Nephron progenitor cell (in vitro differentiated cells): ENCODE measurements at regions not wholly inside any gene's neighbourhood (a gene's known extent, or its start where the extent isn't known, plus 50 kb on each side); places are given as distances from the start of the nearest gene placed in this dataset.

ENCODE experiments used
- DNase-seq: peaks from one replicate; pipeline ENCODE4 v3.0.0; 2021
- H3K27ac Mint-ChIP-seq: 2 replicates; pipeline ENCODE4 v1.8.0; 2021; ENCODE audit warnings: mild to moderate bottlenecking, moderate library complexity, mixed read lengths
- H3K27me3 Mint-ChIP-seq: 2 replicates; pipeline ENCODE4 v1.8.0; 2021; ENCODE audit warnings: mild to moderate bottlenecking, low read depth, mixed read lengths; ENCODE audit not compliant: poor library complexity
- H3K36me3 Mint-ChIP-seq: 2 replicates; pipeline ENCODE4 v1.8.0; 2021; ENCODE audit warnings: low read depth, mixed read lengths
- H3K4me1 Mint-ChIP-seq: 2 replicates; pipeline ENCODE4 v1.8.0; 2021; ENCODE audit warnings: mixed read lengths
- H3K4me3 Mint-ChIP-seq: 2 replicates; pipeline ENCODE4 v1.8.0; 2021; ENCODE audit warnings: mild to moderate bottlenecking, moderate library complexity, mixed read lengths
- H3K9me3 Mint-ChIP-seq: 2 replicates; pipeline ENCODE4 v1.8.0; 2021; ENCODE audit warnings: mild to moderate bottlenecking, moderate library complexity, mixed read lengths
- TF ChIP-seq, protein P1 (sequence below): fragments of 200-600 bp; sonication (generic); IDR thresholded peaks from 2 replicates; pipeline ENCODE4 v1.5.0; 2021; ENCODE audit warnings: antibody characterized with exemption

DNA sequence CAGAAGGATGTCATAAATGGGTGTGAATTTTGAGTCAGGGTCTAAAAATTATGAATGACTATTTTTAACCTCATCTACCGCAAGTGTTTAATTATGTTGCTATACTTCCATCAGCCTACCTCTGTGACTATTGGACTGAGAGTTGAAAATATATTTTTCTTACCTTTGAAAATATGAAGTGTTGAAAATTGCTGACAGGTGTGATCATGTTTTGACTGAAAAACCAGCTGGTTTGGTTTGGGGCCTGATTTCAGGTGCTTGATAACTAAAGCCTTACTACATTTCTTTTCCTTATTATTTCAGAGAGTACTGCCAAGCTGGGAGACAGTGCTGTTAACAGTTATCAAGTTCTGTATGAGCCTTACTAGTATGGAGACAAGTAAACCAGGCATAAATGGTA lies 107.2 kb upstream of the DUSP10 start:
- TF ChIP-seq, protein P1, sequence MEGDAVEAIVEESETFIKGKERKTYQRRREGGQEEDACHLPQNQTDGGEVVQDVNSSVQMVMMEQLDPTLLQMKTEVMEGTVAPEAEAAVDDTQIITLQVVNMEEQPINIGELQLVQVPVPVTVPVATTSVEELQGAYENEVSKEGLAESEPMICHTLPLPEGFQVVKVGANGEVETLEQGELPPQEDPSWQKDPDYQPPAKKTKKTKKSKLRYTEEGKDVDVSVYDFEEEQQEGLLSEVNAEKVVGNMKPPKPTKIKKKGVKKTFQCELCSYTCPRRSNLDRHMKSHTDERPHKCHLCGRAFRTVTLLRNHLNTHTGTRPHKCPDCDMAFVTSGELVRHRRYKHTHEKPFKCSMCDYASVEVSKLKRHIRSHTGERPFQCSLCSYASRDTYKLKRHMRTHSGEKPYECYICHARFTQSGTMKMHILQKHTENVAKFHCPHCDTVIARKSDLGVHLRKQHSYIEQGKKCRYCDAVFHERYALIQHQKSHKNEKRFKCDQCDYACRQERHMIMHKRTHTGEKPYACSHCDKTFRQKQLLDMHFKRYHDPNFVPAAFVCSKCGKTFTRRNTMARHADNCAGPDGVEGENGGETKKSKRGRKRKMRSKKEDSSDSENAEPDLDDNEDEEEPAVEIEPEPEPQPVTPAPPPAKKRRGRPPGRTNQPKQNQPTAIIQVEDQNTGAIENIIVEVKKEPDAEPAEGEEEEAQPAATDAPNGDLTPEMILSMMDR: no peak
- Mint-ChIP-seq H3K4me1 (peaks cover 17% of the 10 kb centered on the region), H3K27ac (no peak overlapping the region), H3K27me3 (peaks cover 3% of the 10 kb centered on the region), H3K4me3 (no peak overlapping the region), H3K36me3 (no peaks in the 10 kb centered on the region), H3K9me3 (no peaks in the 10 kb centered on the region)
- no peak for DNase-seq

DNA sequence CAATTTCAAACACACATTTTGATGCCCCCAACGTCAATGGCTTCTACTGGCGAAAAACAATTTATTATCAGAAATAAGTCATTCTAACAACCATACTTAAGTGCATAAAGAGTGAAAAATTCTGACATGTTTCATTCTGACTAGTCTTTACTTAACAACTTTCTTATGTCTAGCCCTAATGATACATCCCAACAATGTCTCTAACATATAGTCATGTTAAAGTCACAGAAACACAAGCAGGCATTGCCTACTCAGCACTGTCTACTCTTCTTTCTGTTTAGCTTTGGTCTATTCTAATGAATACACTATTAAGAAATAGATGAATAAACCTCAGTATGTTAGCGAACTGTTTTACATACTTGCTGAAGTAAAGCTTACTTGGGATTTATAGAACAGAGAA lies 105.8 kb upstream of the DUSP10 start:
- Mint-ChIP-seq H3K4me1 (peaks cover 17% of the 10 kb centered on the region), H3K27me3 (peaks cover 3% of the 10 kb centered on the region), H3K27ac (no peak overlapping the region), H3K4me3 (no peak overlapping the region), H3K9me3 (peaks cover 4% of the 10 kb centered on the region), H3K36me3 (no peaks in the 10 kb centered on the region)
- no peak for DNase-seq
- TF ChIP-seq, protein P1: no peak

DNA sequence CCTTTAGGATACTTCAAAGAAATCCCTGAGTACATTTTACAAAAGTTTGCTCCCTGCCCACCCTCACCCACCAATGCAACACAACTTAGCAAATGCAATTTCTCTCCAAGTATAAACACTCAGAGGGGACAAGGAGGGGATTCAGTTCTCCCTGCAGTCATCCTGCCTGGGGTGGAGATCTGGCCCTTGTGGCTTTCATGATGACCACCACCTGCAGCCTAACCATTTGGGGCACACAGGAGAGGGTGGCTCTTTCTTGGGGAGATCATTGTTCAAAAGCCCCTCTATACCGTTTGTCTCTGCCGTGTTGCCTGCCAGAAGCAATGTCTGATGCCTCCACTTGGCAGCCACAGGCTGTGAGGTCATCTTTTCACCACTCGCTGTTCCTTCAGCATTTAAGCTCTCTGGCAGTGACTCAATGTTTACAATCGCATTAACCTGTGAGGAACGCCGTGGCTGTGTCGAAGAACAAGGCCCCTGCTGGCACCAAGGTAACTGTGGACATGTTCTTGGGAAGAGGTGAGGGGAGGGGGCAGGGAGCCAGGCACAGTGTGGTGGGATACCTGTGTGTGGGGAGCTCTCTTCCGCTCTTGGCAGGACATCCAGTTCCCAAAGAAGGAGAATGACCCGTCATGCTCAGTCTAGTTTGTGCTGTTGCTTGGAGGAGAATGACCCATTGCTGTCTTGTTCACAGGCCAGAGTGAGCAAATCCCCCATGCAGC lies 103.9 kb upstream of the DUSP10 start:
- no peaks in the 10 kb centered on the region for H3K36me3 Mint-ChIP-seq
- no peak overlapping the region for H3K27ac Mint-ChIP-seq
- H3K27me3 Mint-ChIP-seq: peaks cover 3% of the 10 kb centered on the region
- peaks cover 4% of the 10 kb centered on the region for H3K9me3 Mint-ChIP-seq
- TF ChIP-seq, protein P1: no peak
- H3K4me3 Mint-ChIP-seq: no peak overlapping the region
- DNase-seq: no peak
- H3K4me1 Mint-ChIP-seq: peaks cover 6% of the 10 kb centered on the region

DNA sequence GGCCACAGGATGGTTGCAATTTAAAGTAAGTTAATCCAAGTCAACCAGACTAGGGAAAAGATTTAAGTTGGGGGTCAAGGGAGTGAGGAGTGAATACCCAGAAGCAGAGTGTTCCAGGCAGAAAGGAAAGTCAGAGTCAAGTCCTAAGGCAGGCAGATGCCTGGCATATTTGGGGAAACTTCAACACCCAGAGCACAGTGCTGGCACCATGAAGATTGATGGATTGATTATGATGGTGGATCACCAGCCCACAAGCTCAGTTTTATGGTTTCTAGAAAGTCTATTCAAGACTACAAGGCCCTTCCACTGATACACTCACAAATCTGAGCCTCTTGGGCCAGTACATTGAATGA lies 100.1 kb upstream of the DUSP10 start:
- no peak for DNase-seq
- no peaks in the 10 kb centered on the region for H3K4me1 Mint-ChIP-seq
- H3K4me3 Mint-ChIP-seq: no peak overlapping the region
- peaks cover 4% of the 10 kb centered on the region for H3K9me3 Mint-ChIP-seq
- H3K36me3 Mint-ChIP-seq: no peaks in the 10 kb centered on the region
- H3K27ac Mint-ChIP-seq: no peak overlapping the region
- TF ChIP-seq, protein P1: no peak
- no peaks in the 10 kb centered on the region for H3K27me3 Mint-ChIP-seq

DNA sequence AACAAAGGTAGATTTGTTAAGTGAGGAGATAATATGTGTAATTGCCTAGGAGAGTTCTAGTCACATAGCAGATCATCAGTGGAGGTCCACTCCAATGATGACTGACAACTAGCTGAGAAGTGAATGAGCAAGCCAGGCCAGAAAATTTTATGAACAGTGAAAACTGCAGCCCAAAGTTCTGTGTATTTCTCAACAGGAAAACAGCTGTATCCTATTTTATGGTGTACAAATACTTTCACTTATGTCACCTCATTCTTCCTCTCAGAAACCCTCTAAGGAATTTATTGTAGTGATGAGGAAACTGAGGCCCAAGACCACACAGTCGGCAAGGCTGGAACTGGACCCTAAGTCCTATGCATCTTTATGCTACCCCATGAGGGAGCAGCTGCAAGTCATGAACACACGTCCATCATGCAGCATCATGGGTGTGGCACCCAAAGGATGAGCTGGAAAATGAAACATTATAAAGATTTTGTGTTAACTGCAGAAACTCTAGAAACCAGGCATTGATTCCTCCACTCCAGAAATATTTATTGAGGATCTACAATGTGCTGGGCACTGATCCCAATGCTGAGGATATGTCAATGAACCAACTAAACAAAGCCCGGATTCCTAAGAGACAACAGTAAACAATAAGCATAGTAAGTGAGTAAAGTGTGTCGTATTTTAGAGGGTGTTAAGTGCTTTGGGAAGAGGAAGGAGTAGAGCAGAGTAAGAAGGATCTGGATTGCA lies 99.5 kb upstream of the DUSP10 start:
- TF ChIP-seq, protein P1: no peak
- Mint-ChIP-seq H3K36me3 (no peaks in the 10 kb centered on the region), H3K4me3 (no peak overlapping the region), H3K27me3 (no peaks in the 10 kb centered on the region), H3K27ac (no peak overlapping the region), H3K9me3 (peaks cover 4% of the 10 kb centered on the region), H3K4me1 (peaks cover 3% of the 10 kb centered on the region)
- no peak for DNase-seq
